ENCODE measurements at regions not wholly inside any gene's neighbourhood (a gene's known extent, or its start where the extent isn't known, plus 50 kb on each side); places are given as distances from the start of the nearest gene placed in this dataset.

- H4K91ac ChIP-seq (replicated peaks; ENCODE audit: insufficient read length, low read length) = no peak overlapping the region
- no peaks in the 10 kb centered on the region for H3K9me3 ChIP-seq (ENCODE audit: insufficient read depth in 2 of 2, low read depth in 1 of 2, low read length in 1 of 2)
- H3K56ac ChIP-seq (replicated peaks; ENCODE audit: insufficient read length, low read depth, low read length) = no peak overlapping the region
- no peak overlapping the region for H3K27ac ChIP-seq (ENCODE audit: low read depth, low read length)
- no peak overlapping the region for H3K14ac ChIP-seq (ENCODE audit: insufficient read length)
- H3K27me3 ChIP-seq (replicated peaks in 1 of 4; ENCODE audit: control insufficient read depth in 3 of 4, extremely low read depth in 1 of 4, insufficient read depth in 3 of 4, low read length in 3 of 4) = no peaks in the 10 kb centered on the region; a peak in 1 of 7 replicates
- no peaks in the 10 kb centered on the region for H4K20me1 ChIP-seq (replicated peaks in 1 of 2; ENCODE audit: control insufficient read depth in 1 of 2, insufficient read depth in 2 of 2, low read length in 2 of 2)
- DNase-seq (ENCODE audit: low read depth in 1 of 2, low spot score in 2 of 2) (no peak), FAIRE-seq (no peak)
- no peak overlapping the region for H3K4ac ChIP-seq (replicated peaks; ENCODE audit: insufficient read length, low read depth, low read length)
- H2BK20ac ChIP-seq (ENCODE audit: low read length) = no peak overlapping the region
- ChIA-PET POLR2A (ENCODE audit: partially characterized antibody) (no interaction called here), CTCF (ENCODE audit: partially characterized antibody) (interaction anchor here (1.2 kb wide), 1 partner anchor 50 kb away, joined by 4 read pairs; no protein-coding TSS in a partner anchor)
- peaks cover 3 to 16% (median 9%) of the 10 kb centered on the region in 4 experiments; a peak in 6 of 7 replicates for H3K4me1 ChIP-seq (replicated peaks in 1 of 4; ENCODE audit: control insufficient read depth in 3 of 4, insufficient read depth in 4 of 4, low read length in 3 of 4)
- no peak overlapping the region for H2BK15ac ChIP-seq (ENCODE audit: low read length)
- no peak overlapping the region for H3K18ac ChIP-seq (ENCODE audit: extremely low read depth, low read length)
- no peak overlapping the region for H3K4me3 ChIP-seq (ENCODE audit: extremely low read depth in 1 of 4, insufficient read depth in 2 of 4, low read depth in 3 of 4, low read length in 4 of 4)
- H3K79me2 ChIP-seq (ENCODE audit: control insufficient read depth in 1 of 2, insufficient read depth in 2 of 2, low read length in 2 of 2) = no peaks in the 10 kb centered on the region
- no peak overlapping the region for H2BK5ac ChIP-seq (ENCODE audit: low read depth, low read length)
- no peaks in the 10 kb centered on the region for H3K36me3 ChIP-seq (ENCODE audit: control insufficient read depth in 2 of 4, insufficient read depth in 4 of 4, low read length in 3 of 4)
- no peak overlapping the region for H3K23ac ChIP-seq (ENCODE audit: insufficient read length)
- H3K79me1 ChIP-seq (ENCODE audit: low read depth, low read length) = no peaks in the 10 kb centered on the region
- no peaks in the 10 kb centered on the region for H3K23me2 ChIP-seq (ENCODE audit: low read depth, low read length)
- 80% methylated on average over 2 of the region's 2 CpGs; no CpG with 5 or more reads in 1 of the 2 experiments for WGBS, 2 experiments (ENCODE audit: extremely low coverage in 1 of 2, insufficient coverage in 1 of 2, insufficient read length in 1 of 2, insufficient replicate concordance in 2 of 2, low coverage in 1 of 2, low lambda C conversion rate in 2 of 2, missing lambda C conversion rate in 1 of 2)
- H3K4me2 ChIP-seq (ENCODE audit: insufficient read depth in 1 of 2, low read depth in 2 of 2, low read length in 2 of 2) = no peak overlapping the region
- H2BK120ac ChIP-seq (replicated peaks; ENCODE audit: low read depth, low read length) = no peak overlapping the region
- no peak overlapping the region for H2BK12ac ChIP-seq (ENCODE audit: low read depth, low read length)
- H3K9ac ChIP-seq (replicated peaks in 1 of 4; ENCODE audit: extremely low read depth in 1 of 4, low read depth in 3 of 4, low read length in 3 of 4) = no peak overlapping the region
- H4K5ac ChIP-seq (ENCODE audit: insufficient read length, low read depth, low read length) = no peak overlapping the region
- H2AK5ac ChIP-seq (ENCODE audit: low read depth, low read length) = no peak overlapping the region
- H4K8ac ChIP-seq (ENCODE audit: extremely low read depth, insufficient read depth, low read length) = no peak overlapping the region
- H2AFZ ChIP-seq (ENCODE audit: low read length) = no peak overlapping the region
- no peak for TF ChIP-seq CHD7 (IDR thresholded peaks at IDR 0.05; ENCODE audit: insufficient replicate concordance, low read length)
Measured at GRCh38 chr5:72661405-72661804, 154.2 kb upstream of the ZNF366 start.

All from H1 (cell line).